ENCODE measurements at regions not wholly inside any gene's neighbourhood (a gene's known extent, or its start where the extent isn't known, plus 50 kb on each side); places are given as distances from the start of the nearest gene placed in this dataset.

- no peak for DNase-seq (ENCODE audit: low read depth, low spot score)
Observed at GRCh38 chr6:139427199-139427598, 52.8 kb upstream of the CITED2 start.

GRCh38 chr6:139426795-139427194, 52.3 kb upstream of the CITED2 start:
- no peak for DNase-seq (ENCODE audit: low read depth, low spot score)

DNA sequence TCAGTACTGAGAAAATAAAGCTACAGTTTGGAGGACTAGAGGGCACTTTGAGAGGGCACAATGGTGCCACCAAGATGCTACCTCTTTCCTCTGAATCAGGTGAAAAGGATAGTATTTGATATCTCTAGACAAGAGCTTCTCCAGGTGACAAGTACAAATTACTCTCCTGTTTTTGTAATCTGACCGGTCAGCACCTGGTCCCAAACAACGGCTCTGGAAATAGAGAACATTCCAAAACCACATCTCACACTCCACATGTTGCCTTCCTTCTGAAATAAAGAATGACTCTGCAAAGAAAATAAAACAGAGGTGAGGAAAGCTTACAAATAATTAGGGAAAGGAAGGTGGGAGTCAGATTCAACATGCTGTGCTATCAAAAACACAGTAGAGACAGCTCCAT, 51.3 kb upstream of the CITED2 start:
- DNase-seq (ENCODE audit: low read depth, low spot score), result no peak

DNA sequence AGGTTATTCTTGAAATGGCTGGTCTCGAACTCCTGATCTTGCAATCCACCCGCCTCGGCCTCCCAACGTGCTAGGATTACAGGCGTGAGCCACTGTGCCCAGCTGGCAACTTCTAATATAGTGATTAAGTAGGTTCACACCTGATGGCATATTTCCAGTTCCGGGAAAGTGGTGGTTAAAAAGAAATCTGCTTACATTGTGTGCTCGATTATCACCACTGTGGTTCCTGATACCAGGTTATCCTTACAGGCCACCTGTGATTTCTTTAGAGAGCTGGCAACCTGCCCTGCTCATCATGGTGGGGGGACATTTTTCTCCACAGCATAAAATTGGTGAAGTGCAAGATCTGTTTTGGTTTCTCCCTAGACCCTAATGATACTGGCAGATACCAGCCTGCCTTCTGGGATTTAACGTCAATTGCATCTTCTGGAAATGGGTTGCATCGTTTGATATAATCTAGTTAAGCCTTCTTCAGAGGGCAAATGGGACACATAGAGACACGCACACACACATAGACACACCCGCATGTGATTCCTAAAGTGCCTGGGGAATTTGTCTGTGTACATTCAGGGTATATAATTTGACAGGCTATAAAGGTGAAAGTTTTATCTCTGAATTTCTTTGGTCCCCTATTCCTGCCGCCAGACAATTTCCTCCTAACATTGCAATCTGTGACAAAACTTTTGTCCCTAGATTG, 49.7 kb upstream of the CITED2 start:
- no peak for DNase-seq (ENCODE audit: low read depth, low spot score)

Measured in ELF-1 (cell line).